Peyer's patch (tissue), 4 donors: ENCODE measurements at regions not wholly inside any gene's neighbourhood (a gene's known extent, or its start where the extent isn't known, plus 50 kb on each side); places are given as distances from the start of the nearest gene placed in this dataset.

Experiments
- CTCF ChIP-seq, 6 experiments: fragments of 450-650 bp in 4 of 6; fragments of 200-600 bp in 2 of 6; sonication (generic) in 1 of 6; IDR thresholded peaks; one replicate each; pipeline ENCODE4 v1.5.1; 2017 to 2019; ENCODE audit warnings: antibody characterized with exemption in 6 of 6, mild to moderate bottlenecking in 3 of 6, moderate library complexity in 1 of 6
- POLR2A ChIP-seq, 2 donors: fragments of 450-650 bp; IDR thresholded peaks; one replicate each; pipeline ENCODE4 v1.5.1; 2017; ENCODE audit warnings: antibody characterized with exemption in 2 of 2, mild to moderate bottlenecking in 2 of 2, moderate library complexity in 2 of 2

- TF ChIP-seq CTCF (IDR thresholded peaks at IDR 0.05) (no peak), POLR2A (IDR thresholded peaks at IDR 0.05) (no peak)
Observed at GRCh38 chr2:217652761-217653639, 349.8 kb downstream of the TNS1 start.
